B cell (primary cell): ENCODE measurements at regions not wholly inside any gene's neighbourhood (a gene's known extent, or its start where the extent isn't known, plus 50 kb on each side); places are given as distances from the start of the nearest gene placed in this dataset.

Experiments used
- CTCF ChIP-seq: fragments of 200-600 bp; IDR thresholded peaks from one replicate; pipeline ENCODE4 v1.8.0; 2022; ENCODE audit warnings: antibody characterized with exemption, mild to moderate bottlenecking
- EZH2 ChIP-seq: IDR thresholded peaks from 2 replicates; pipeline ENCODE4 v1.6.1; 2012; ENCODE audit warnings: borderline replicate concordance, low read depth, mild to moderate bottlenecking, moderate library complexity, low read length; ENCODE audit not compliant: insufficient read depth, poor library complexity, severe bottlenecking

DNA sequence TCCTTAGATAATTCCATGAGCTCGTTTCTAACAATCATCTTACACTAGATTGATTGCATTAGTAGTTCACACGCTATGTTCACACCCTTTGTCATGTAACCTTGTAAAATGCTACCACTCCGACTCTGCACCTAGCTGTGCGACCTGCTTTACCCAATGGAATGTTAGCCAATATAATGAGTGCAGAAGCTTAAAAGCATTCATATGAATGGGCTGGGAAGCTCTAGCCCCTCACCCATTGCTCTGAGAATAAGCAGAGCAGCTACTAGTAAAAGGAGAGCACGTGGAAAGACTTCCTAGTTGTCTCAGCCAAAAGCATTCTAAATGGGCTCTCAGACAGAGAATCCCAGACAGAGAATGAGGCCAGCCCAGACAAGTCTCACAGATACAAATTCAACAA is 410.6 kb upstream of the UBE2E2 start:
- no peak for TF ChIP-seq CTCF
- TF ChIP-seq EZH2, result no peak
